Mesothelial cell of epicardium (in vitro differentiated cells): ENCODE measurements at regions not wholly inside any gene's neighbourhood (a gene's known extent, or its start where the extent isn't known, plus 50 kb on each side); places are given as distances from the start of the nearest gene placed in this dataset.
A peak's percentile ranks its signal among the peaks of the same experiment; 100 is the strongest.

Experiments used
- DNase-seq, 2 experiments: peaks; one replicate each; pipeline ENCODE4 v3.0.0; 2021; ENCODE audit warnings: low spot score in 2 of 2; ENCODE audit not compliant: unreplicated experiment in 2 of 2
- H3K27ac Mint-ChIP-seq: 2 replicates; pipeline ENCODE4 v1.8.0; 2021; ENCODE audit warnings: mixed read lengths
- H3K27me3 Mint-ChIP-seq: 2 replicates; pipeline ENCODE4 v1.8.0; 2021; ENCODE audit warnings: low read depth, mixed read lengths
- H3K36me3 Mint-ChIP-seq: 2 replicates; pipeline ENCODE4 v1.8.0; 2021; ENCODE audit warnings: mixed read lengths
- H3K4me1 Mint-ChIP-seq: 2 replicates; pipeline ENCODE4 v1.8.0; 2021; ENCODE audit warnings: mixed read lengths
- H3K4me3 Mint-ChIP-seq: 2 replicates; pipeline ENCODE4 v1.8.0; 2021; ENCODE audit warnings: mild to moderate bottlenecking, moderate library complexity, mixed read lengths
- H3K9me3 Mint-ChIP-seq: 2 replicates; pipeline ENCODE4 v1.8.0; 2021; ENCODE audit warnings: mixed read lengths
- TF ChIP-seq, protein P1 (sequence below): fragments of 200-600 bp; sonication (generic); IDR thresholded peaks from one replicate; pipeline ENCODE4 v1.5.0; 2021; ENCODE audit warnings: antibody characterized with exemption; ENCODE audit not compliant: unreplicated experiment

- peak overlapping the region; percentile 83 for H3K27ac Mint-ChIP-seq
Measured at GRCh38 chr17:77424585-77425344, 284.0 kb downstream of the SEC14L1 start.

GRCh38 chr17:77425348-77425747 is 284.6 kb downstream of the SEC14L1 start:
- H3K4me3 Mint-ChIP-seq = no peak overlapping the region
- peak overlapping the region; percentile 69 for H3K27ac Mint-ChIP-seq
- peaks cover 71% of the 10 kb centered on the region for H3K4me1 Mint-ChIP-seq

More at GRCh38 chr17:77424585-77425344, 284.0 kb downstream of the SEC14L1 start:
- Mint-ChIP-seq H3K9me3 (no peaks in the 10 kb centered on the region), H3K4me1 (peaks cover 72% of the 10 kb centered on the region), H3K36me3 (no peaks in the 10 kb centered on the region), H3K27me3 (no peaks in the 10 kb centered on the region), H3K4me3 (no peak overlapping the region)
- peak; percentile 62 to 71 for DNase-seq
- TF ChIP-seq, protein P1, sequence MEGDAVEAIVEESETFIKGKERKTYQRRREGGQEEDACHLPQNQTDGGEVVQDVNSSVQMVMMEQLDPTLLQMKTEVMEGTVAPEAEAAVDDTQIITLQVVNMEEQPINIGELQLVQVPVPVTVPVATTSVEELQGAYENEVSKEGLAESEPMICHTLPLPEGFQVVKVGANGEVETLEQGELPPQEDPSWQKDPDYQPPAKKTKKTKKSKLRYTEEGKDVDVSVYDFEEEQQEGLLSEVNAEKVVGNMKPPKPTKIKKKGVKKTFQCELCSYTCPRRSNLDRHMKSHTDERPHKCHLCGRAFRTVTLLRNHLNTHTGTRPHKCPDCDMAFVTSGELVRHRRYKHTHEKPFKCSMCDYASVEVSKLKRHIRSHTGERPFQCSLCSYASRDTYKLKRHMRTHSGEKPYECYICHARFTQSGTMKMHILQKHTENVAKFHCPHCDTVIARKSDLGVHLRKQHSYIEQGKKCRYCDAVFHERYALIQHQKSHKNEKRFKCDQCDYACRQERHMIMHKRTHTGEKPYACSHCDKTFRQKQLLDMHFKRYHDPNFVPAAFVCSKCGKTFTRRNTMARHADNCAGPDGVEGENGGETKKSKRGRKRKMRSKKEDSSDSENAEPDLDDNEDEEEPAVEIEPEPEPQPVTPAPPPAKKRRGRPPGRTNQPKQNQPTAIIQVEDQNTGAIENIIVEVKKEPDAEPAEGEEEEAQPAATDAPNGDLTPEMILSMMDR = no peak

GRCh38 chr17:77425791-77426641 is 285.2 kb downstream of the SEC14L1 start:
- DNase-seq = peak in 1 of 2 experiments; percentile 57
- peak overlapping the region; percentile 76 for H3K27ac Mint-ChIP-seq
- H3K36me3 Mint-ChIP-seq = no peaks in the 10 kb centered on the region
- TF ChIP-seq, protein P1 = no peak
- no peak overlapping the region for H3K4me3 Mint-ChIP-seq
- H3K4me1 Mint-ChIP-seq = peaks cover 68% of the 10 kb centered on the region
- H3K9me3 Mint-ChIP-seq = no peaks in the 10 kb centered on the region
- no peaks in the 10 kb centered on the region for H3K27me3 Mint-ChIP-seq

More at GRCh38 chr17:77425348-77425747, 284.6 kb downstream of the SEC14L1 start:
- Mint-ChIP-seq H3K9me3 (no peaks in the 10 kb centered on the region), H3K36me3 (no peaks in the 10 kb centered on the region), H3K27me3 (no peaks in the 10 kb centered on the region)
- TF ChIP-seq, protein P1 = no peak
- peak in 1 of 2 experiments; percentile 39 for DNase-seq

DNA sequence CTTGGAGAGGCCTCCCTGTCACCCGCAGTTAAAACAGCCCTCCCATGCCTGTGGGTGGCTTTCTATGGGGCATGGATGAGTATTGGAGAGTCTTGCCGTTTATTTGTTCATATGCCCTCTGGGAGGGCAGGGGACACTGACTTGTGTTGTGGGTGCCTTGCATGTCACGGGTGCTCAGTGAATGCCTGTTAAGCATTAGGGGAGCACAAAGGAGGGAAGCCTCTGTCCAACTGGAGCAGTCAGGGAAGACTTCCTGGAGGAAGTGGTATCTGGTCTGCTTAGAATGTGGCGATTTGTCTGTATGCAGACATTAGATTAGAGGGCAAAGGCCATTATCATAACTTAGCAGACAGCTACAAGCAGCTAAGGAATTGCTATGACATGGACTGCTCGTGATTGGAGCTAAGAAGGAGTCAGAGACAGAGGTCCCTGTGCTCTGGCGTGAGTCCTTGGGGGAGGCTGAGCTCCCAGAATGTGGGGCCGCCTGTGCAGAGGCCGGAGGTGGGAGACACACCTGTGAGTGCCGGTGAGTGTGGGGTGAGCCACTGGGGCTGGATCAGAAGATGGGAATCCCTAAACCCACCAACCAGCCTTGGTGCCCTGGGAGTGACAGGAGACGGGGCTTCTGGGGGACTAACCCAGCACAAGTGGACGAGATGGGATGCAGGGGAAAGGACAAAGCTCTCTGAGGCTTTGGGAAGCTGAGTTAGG is 286.1 kb downstream of the SEC14L1 start:
- no peaks in the 10 kb centered on the region for H3K9me3 Mint-ChIP-seq
- H3K27me3 Mint-ChIP-seq = no peaks in the 10 kb centered on the region
- H3K36me3 Mint-ChIP-seq = no peaks in the 10 kb centered on the region
- H3K4me3 Mint-ChIP-seq = no peak overlapping the region
- H3K27ac Mint-ChIP-seq = peak overlapping the region; percentile 76
- no peak for DNase-seq
- peaks cover 63% of the 10 kb centered on the region for H3K4me1 Mint-ChIP-seq
- TF ChIP-seq, protein P1 = no peak

DNA sequence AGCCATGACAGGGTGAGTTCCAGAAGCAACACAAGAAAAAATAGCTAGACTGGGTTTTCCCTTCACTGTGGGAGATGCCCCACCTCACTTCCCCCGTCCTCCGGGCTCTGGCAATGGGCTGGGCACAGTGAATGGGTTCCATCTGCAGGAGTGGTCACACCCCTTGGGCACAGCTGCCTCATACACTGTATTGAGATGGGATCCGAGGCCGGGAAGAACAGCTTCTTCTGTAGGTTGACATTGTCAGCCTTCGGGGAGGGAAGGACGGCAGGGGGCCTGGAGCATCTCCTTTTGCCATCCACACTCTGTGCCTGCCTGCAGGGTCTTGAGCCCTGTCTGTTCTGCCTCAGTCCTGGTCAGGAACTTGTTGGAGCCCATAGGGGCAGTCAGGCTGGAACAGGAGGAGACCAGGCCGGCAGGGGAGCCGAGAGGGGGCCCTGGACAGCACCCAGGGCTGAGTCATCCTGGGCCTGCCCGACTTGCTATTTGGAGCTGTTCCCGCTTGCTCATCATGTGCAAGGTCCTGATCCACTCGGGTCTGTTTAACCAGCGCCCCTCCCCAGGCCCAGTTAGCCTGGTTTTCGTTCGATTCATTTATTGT is 286.7 kb downstream of the SEC14L1 start:
- peaks cover 64% of the 10 kb centered on the region for H3K4me1 Mint-ChIP-seq

More for the DNA sequence above, 286.7 kb downstream of the SEC14L1 start:
- Mint-ChIP-seq H3K9me3 (no peaks in the 10 kb centered on the region), H3K4me3 (no peak overlapping the region), H3K27ac (peak overlapping the region; percentile 76), H3K36me3 (no peaks in the 10 kb centered on the region), H3K27me3 (no peaks in the 10 kb centered on the region)
- DNase-seq = peak in 1 of 2 experiments; percentile 38
- TF ChIP-seq, protein P1 = no peak
